ENCODE measurements at regions not wholly inside any gene's neighbourhood (a gene's known extent, or its start where the extent isn't known, plus 50 kb on each side); places are given as distances from the start of the nearest gene placed in this dataset.

DNA sequence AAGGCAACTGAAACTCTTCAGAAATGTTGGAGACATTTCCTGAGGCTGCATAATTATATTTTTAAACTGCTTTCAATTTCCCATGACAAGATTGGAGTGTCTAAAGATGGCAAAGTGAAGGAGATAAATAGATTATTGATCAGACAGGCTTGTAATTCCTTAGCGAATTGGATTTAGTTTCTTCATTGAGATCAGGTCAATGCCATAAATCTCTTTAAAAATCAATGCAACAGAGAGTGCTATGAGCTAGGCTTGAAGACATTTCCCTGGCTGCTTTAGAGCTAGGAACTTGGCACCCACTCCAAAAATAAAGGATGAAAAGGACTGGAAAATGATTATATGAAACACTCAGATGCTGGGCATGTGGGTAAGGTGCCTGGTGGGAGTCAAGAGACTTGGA is 828.4 kb downstream of the TLR4 start:
- ChIA-PET POLR2A (no interaction called here), CTCF (no interaction called here)
- no peak overlapping the region for H3K4me3 ChIP-seq (ENCODE audit: low read depth, low read length)
- H3K36me3 ChIP-seq (ENCODE audit: control insufficient read depth, insufficient read depth, low read length): no peaks in the 10 kb centered on the region
- no peak for DNase-seq (ENCODE audit: low read depth)
- no peaks in the 10 kb centered on the region for H3K27me3 ChIP-seq (ENCODE audit: control insufficient read depth, insufficient read depth, low read length)
- TF ChIP-seq, protein P1, sequence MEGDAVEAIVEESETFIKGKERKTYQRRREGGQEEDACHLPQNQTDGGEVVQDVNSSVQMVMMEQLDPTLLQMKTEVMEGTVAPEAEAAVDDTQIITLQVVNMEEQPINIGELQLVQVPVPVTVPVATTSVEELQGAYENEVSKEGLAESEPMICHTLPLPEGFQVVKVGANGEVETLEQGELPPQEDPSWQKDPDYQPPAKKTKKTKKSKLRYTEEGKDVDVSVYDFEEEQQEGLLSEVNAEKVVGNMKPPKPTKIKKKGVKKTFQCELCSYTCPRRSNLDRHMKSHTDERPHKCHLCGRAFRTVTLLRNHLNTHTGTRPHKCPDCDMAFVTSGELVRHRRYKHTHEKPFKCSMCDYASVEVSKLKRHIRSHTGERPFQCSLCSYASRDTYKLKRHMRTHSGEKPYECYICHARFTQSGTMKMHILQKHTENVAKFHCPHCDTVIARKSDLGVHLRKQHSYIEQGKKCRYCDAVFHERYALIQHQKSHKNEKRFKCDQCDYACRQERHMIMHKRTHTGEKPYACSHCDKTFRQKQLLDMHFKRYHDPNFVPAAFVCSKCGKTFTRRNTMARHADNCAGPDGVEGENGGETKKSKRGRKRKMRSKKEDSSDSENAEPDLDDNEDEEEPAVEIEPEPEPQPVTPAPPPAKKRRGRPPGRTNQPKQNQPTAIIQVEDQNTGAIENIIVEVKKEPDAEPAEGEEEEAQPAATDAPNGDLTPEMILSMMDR (IDR thresholded peaks at IDR 0.05; ENCODE audit: insufficient read depth, low read depth, low read length): no peak

DNA sequence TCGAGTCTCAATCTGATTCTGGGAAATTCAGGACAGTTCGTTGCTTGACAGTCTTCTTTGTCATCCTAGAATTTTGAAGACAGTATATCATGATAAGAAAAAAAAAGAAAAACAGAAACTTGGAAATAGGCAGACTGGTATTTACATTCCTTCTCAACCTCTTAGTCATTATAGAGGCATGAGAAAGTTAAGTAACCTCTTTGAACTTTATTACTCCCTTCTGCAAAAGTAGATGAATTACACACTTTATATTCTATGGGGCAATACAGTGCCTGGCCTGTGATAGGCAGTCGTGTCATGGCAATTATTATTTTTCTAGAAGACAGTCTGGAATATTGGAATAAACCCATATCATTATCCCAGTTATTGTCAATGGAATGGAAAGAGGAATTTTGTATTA is 828.9 kb downstream of the TLR4 start:
- ChIA-PET CTCF (no interaction called here), POLR2A (no interaction called here)
- Histone ChIP-seq H3K27me3 (ENCODE audit: control insufficient read depth, insufficient read depth, low read length) (no peaks in the 10 kb centered on the region), H3K36me3 (ENCODE audit: control insufficient read depth, insufficient read depth, low read length) (no peaks in the 10 kb centered on the region), H3K4me3 (ENCODE audit: low read depth, low read length) (no peak overlapping the region)
- TF ChIP-seq, protein P1 (IDR thresholded peaks at IDR 0.05; ENCODE audit: insufficient read depth, low read depth, low read length): no peak
- no peak for DNase-seq (ENCODE audit: low read depth)

DNA sequence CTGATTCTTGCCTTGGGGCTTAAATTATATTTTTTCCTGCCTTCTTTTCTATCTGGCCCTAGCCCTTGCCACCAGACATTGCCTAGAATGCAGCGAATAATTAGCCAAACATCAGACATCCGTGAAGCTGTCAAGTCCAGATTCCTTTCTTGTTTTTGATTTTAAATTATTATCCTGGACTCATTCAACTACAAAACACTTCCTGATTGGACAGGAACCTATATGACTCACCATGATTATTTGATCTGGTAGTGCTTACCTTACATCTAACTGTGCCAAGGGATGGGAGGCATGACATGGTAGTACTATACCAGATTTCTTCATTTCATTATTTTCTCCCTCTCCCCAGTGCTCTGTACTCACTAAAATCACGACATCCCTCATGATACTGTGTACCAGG is 829.6 kb downstream of the TLR4 start:
- no peaks in the 10 kb centered on the region for H3K27me3 ChIP-seq (ENCODE audit: control insufficient read depth, insufficient read depth, low read length)
- H3K36me3 ChIP-seq (ENCODE audit: control insufficient read depth, insufficient read depth, low read length): no peaks in the 10 kb centered on the region
- CTCF ChIA-PET: no interaction called here
- DNase-seq (ENCODE audit: low read depth): no peak
- TF ChIP-seq, protein P1 (IDR thresholded peaks at IDR 0.05; ENCODE audit: insufficient read depth, low read depth, low read length): no peak
- POLR2A ChIA-PET: no interaction called here
- H3K4me3 ChIP-seq (ENCODE audit: low read depth, low read length): no peak overlapping the region

GRCh38 chr9:118536153-118536552 is 832.0 kb downstream of the TLR4 start:
- Histone ChIP-seq H3K4me3 (ENCODE audit: low read depth, low read length) (no peak overlapping the region), H3K36me3 (ENCODE audit: control insufficient read depth, insufficient read depth, low read length) (no peaks in the 10 kb centered on the region), H3K27me3 (ENCODE audit: control insufficient read depth, insufficient read depth, low read length) (no peaks in the 10 kb centered on the region)
- TF ChIP-seq, protein P1 (IDR thresholded peaks at IDR 0.05; ENCODE audit: insufficient read depth, low read depth, low read length): no peak
- CTCF ChIA-PET: no interaction called here
- no peak for DNase-seq (ENCODE audit: low read depth)
- POLR2A ChIA-PET: no interaction called here

DNA sequence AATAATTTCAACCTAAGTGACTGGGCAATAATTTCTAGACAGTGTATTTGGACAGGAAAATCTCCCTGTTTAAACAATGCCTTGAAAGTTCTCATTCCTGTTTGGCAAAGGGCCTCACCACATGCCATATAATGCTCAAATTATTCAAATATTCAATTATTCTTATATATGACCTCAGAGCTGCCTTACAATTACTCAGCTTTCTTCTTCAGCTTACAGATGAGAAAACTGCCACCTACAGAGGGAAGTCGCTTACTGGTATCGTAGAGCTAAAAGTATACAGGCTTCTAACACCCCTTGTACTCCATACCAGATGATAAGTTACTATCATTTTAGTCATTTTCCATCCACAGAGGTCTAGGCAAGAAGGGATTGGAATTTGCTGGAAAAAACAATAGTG is 830.3 kb downstream of the BRINP1 start:
- POLR2A ChIA-PET: no interaction called here
- DNase-seq (ENCODE audit: low read depth): no peak
- TF ChIP-seq, protein P1 (IDR thresholded peaks at IDR 0.05; ENCODE audit: insufficient read depth, low read depth, low read length): no peak
- CTCF ChIA-PET: interaction anchor here (1.3 kb wide), 1 partner anchor 16 kb away, joined by 3 read pairs; no protein-coding TSS in a partner anchor
- Histone ChIP-seq H3K27me3 (ENCODE audit: control insufficient read depth, insufficient read depth, low read length) (no peaks in the 10 kb centered on the region), H3K4me3 (ENCODE audit: low read depth, low read length) (no peak overlapping the region), H3K36me3 (ENCODE audit: control insufficient read depth, insufficient read depth, low read length) (no peaks in the 10 kb centered on the region)

Data from BJ (cell line).